ENCODE measurements at regions not wholly inside any gene's neighbourhood (a gene's known extent, or its start where the extent isn't known, plus 50 kb on each side); places are given as distances from the start of the nearest gene placed in this dataset.
A peak's percentile ranks its signal among the peaks of the same experiment; 100 is the strongest.
"Not testable (repeated sequence)": the region's sequence is repeated elsewhere in the genome, so short reads cannot be mapped to it uniquely, and the experiment has no call there.

GRCh38 chr14:41297576-41298327, 308.9 kb upstream of the LRFN5 start:
- DNase-seq (ENCODE audit: low read depth in 2 of 3, low spot score in 2 of 3) = no peak

GRCh38 chr14:41295734-41296133, 310.9 kb upstream of the LRFN5 start:
- no peak for DNase-seq (ENCODE audit: low read depth in 2 of 3, low spot score in 2 of 3)

GRCh38 chr14:41289025-41289424, 317.7 kb upstream of the LRFN5 start:
- no peak for DNase-seq (ENCODE audit: low read depth in 2 of 3, low spot score in 2 of 3)

- peak in 1 of 3 donors; percentile 22 for DNase-seq (ENCODE audit: low read depth in 2 of 3, low spot score in 2 of 3)
Measured at GRCh38 chr14:41285186-41285748, 321.4 kb upstream of the LRFN5 start.

- DNase-seq (ENCODE audit: low read depth in 2 of 3, low spot score in 2 of 3) = no peak
Measured at GRCh38 chr14:41280745-41281144, 325.9 kb upstream of the LRFN5 start.

- no peak for DNase-seq (ENCODE audit: low read depth in 2 of 3, low spot score in 2 of 3)
Measured at GRCh38 chr14:41277450-41277849, 329.2 kb upstream of the LRFN5 start.

- DNase-seq (ENCODE audit: low read depth in 2 of 3, low spot score in 2 of 3) = no peak
Measured at GRCh38 chr14:41257476-41257875, 349.2 kb upstream of the LRFN5 start.

GRCh38 chr14:41235466-41235865, 371.2 kb upstream of the LRFN5 start:
- no peak for DNase-seq (ENCODE audit: low read depth in 2 of 3, low spot score in 2 of 3)

- no peak for DNase-seq (ENCODE audit: low read depth in 2 of 3, low spot score in 2 of 3)
Measured at GRCh38 chr14:41230683-41231082, 376.0 kb upstream of the LRFN5 start.

GRCh38 chr14:41229824-41230223, 376.9 kb upstream of the LRFN5 start:
- no peak for DNase-seq (ENCODE audit: low read depth in 2 of 3, low spot score in 2 of 3)

GRCh38 chr14:41225433-41225832, 381.2 kb upstream of the LRFN5 start:
- no peak for DNase-seq (ENCODE audit: low read depth in 2 of 3, low spot score in 2 of 3)

- no peak for DNase-seq (ENCODE audit: low read depth in 2 of 3, low spot score in 2 of 3)
Measured at GRCh38 chr14:41222581-41222980, 384.1 kb upstream of the LRFN5 start.

GRCh38 chr14:41214978-41215377, 391.7 kb upstream of the LRFN5 start:
- not testable (repeated sequence) for DNase-seq (ENCODE audit: low read depth in 2 of 3, low spot score in 2 of 3)

GRCh38 chr14:41201696-41202095, 405.0 kb upstream of the LRFN5 start:
- no peak for DNase-seq (ENCODE audit: low read depth in 2 of 3, low spot score in 2 of 3)

GRCh38 chr14:41187868-41188267, 418.8 kb upstream of the LRFN5 start:
- no peak for DNase-seq (ENCODE audit: low read depth in 2 of 3, low spot score in 2 of 3)

- DNase-seq (ENCODE audit: low read depth in 2 of 3, low spot score in 2 of 3) = no peak
Measured at GRCh38 chr14:41171045-41171444, 435.6 kb upstream of the LRFN5 start.

- no peak for DNase-seq (ENCODE audit: low read depth in 2 of 3, low spot score in 2 of 3)
Measured at GRCh38 chr14:41167040-41167439, 439.6 kb upstream of the LRFN5 start.

- DNase-seq (ENCODE audit: low read depth in 2 of 3, low spot score in 2 of 3) = no peak
Measured at GRCh38 chr14:41154143-41154807, 452.4 kb upstream of the LRFN5 start.

GRCh38 chr14:41146391-41146790, 460.3 kb upstream of the LRFN5 start:
- DNase-seq (ENCODE audit: low read depth in 2 of 3, low spot score in 2 of 3) = no peak

- DNase-seq (ENCODE audit: low read depth in 2 of 3, low spot score in 2 of 3) = no peak
Measured at GRCh38 chr14:41144370-41144769, 462.3 kb upstream of the LRFN5 start.

- no peak for DNase-seq (ENCODE audit: low read depth in 2 of 3, low spot score in 2 of 3)
Measured at GRCh38 chr14:41137741-41138140, 468.9 kb upstream of the LRFN5 start.

GRCh38 chr14:41130274-41130673, 476.4 kb upstream of the LRFN5 start:
- no peak for DNase-seq (ENCODE audit: low read depth in 2 of 3, low spot score in 2 of 3)

All from hematopoietic multipotent progenitor cell (in vitro differentiated cells).